Mammary epithelial cell (primary cell): ENCODE measurements at regions not wholly inside any gene's neighbourhood (a gene's known extent, or its start where the extent isn't known, plus 50 kb on each side); places are given as distances from the start of the nearest gene placed in this dataset.

Experiments
- EZH2 ChIP-seq: IDR thresholded peaks from 2 replicates; pipeline ENCODE4 v1.6.1; 2012; ENCODE audit warnings: low read length, inconsistent platforms, borderline replicate concordance
- TF ChIP-seq, protein P1 (sequence below), 2 donors: IDR thresholded peaks in 1 of 2; conservative IDR thresholded peaks in 1 of 2; 2 replicates each; pipeline ENCODE4 v1.5.1; 2011 to 2012; ENCODE audit warnings: inconsistent platforms in 2 of 2, low read length in 2 of 2, mild to moderate bottlenecking in 2 of 2, control low read depth in 1 of 2, low read depth in 1 of 2; ENCODE audit not compliant: insufficient read depth in 1 of 2; ENCODE audit errors: extremely low read depth in 1 of 2

DNA sequence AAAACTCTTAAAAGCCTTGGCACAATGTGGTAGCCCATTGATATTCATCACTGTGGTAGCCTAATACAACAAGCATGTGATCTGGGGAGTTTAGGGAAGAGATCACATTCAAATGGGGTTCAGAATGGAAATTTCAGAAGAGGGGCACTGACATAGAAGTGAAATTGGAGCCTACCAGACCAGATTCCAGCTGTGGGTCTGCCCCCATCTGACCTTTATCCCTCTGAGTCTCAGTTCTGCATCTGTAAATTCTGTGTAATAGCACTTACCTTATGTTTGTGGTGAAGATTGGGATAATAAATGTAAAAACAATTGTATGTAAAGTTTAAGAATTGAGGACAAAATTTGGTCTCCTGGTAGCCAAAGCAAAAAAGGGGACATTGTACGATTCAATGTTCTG, 320.4 kb upstream of the BOD1L1 start:
- TF ChIP-seq, protein P1, sequence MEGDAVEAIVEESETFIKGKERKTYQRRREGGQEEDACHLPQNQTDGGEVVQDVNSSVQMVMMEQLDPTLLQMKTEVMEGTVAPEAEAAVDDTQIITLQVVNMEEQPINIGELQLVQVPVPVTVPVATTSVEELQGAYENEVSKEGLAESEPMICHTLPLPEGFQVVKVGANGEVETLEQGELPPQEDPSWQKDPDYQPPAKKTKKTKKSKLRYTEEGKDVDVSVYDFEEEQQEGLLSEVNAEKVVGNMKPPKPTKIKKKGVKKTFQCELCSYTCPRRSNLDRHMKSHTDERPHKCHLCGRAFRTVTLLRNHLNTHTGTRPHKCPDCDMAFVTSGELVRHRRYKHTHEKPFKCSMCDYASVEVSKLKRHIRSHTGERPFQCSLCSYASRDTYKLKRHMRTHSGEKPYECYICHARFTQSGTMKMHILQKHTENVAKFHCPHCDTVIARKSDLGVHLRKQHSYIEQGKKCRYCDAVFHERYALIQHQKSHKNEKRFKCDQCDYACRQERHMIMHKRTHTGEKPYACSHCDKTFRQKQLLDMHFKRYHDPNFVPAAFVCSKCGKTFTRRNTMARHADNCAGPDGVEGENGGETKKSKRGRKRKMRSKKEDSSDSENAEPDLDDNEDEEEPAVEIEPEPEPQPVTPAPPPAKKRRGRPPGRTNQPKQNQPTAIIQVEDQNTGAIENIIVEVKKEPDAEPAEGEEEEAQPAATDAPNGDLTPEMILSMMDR (conservative IDR thresholded peaks at IDR 0.05 in 1 of 2, IDR thresholded peaks at IDR 0.05 in 1 of 2; ENCODE audit: extremely low read depth in 1 of 2, insufficient read depth in 1 of 2, low read depth in 1 of 2, low read length in 2 of 2): no peak
- no peak for TF ChIP-seq EZH2
